IPS-15b (cell line): ENCODE measurements at regions not wholly inside any gene's neighbourhood (a gene's known extent, or its start where the extent isn't known, plus 50 kb on each side); places are given as distances from the start of the nearest gene placed in this dataset.

ENCODE experiments used
- H3K27me3 ChIP-seq: one replicate; pipeline ENCODE4 v1.6.1; 2013; ENCODE audit warnings: low read length; ENCODE audit not compliant: control insufficient read depth, insufficient read depth
- H3K36me3 ChIP-seq: one replicate; pipeline ENCODE4 v1.6.1; 2013; ENCODE audit warnings: low read length; ENCODE audit not compliant: control insufficient read depth, insufficient read depth
- H3K4me1 ChIP-seq: one replicate; pipeline ENCODE4 v1.6.1; 2013; ENCODE audit warnings: mild to moderate bottlenecking, low read length; ENCODE audit not compliant: control insufficient read depth, insufficient read depth
- H3K4me3 ChIP-seq: one replicate; pipeline ENCODE4 v1.5.1; 2013; ENCODE audit warnings: low read depth, low read length
- H3K9ac ChIP-seq: one replicate; pipeline ENCODE4 v1.6.1; 2013; ENCODE audit warnings: low read depth, mild to moderate bottlenecking, low read length
- H3K9me3 ChIP-seq: one replicate; pipeline ENCODE4 v1.6.1; 2013; ENCODE audit warnings: mild to moderate bottlenecking, low read length; ENCODE audit not compliant: control insufficient read depth, insufficient read depth

- Histone ChIP-seq H3K9ac (no peak overlapping the region), H3K9me3 (no peaks in the 10 kb centered on the region), H3K36me3 (no peaks in the 10 kb centered on the region), H3K27me3 (no peaks in the 10 kb centered on the region), H3K4me1 (no peaks in the 10 kb centered on the region), H3K4me3 (no peak overlapping the region)
These were observed 1033.2 kb downstream of the TBC1D22A start for GRCh38 chr22:47795477-47796127.

GRCh38 chr22:47794851-47795250 lies 1032.4 kb downstream of the TBC1D22A start:
- Histone ChIP-seq H3K36me3 (no peaks in the 10 kb centered on the region), H3K4me1 (no peaks in the 10 kb centered on the region), H3K9me3 (no peaks in the 10 kb centered on the region), H3K4me3 (no peak overlapping the region), H3K27me3 (no peaks in the 10 kb centered on the region), H3K9ac (no peak overlapping the region)

- no peaks in the 10 kb centered on the region for H3K9me3 ChIP-seq
- no peaks in the 10 kb centered on the region for H3K27me3 ChIP-seq
- H3K9ac ChIP-seq = no peak overlapping the region
- no peaks in the 10 kb centered on the region for H3K4me1 ChIP-seq
- no peaks in the 10 kb centered on the region for H3K36me3 ChIP-seq
- H3K4me3 ChIP-seq = no peak overlapping the region
These were observed 1031.1 kb downstream of the TBC1D22A start for GRCh38 chr22:47793304-47794101.

GRCh38 chr22:47789171-47789570 lies 1026.7 kb downstream of the TBC1D22A start:
- no peak overlapping the region for H3K9ac ChIP-seq
- no peaks in the 10 kb centered on the region for H3K9me3 ChIP-seq
- H3K36me3 ChIP-seq = no peaks in the 10 kb centered on the region
- no peak overlapping the region for H3K4me3 ChIP-seq
- H3K27me3 ChIP-seq = no peaks in the 10 kb centered on the region
- H3K4me1 ChIP-seq = no peaks in the 10 kb centered on the region

- no peak overlapping the region for H3K4me3 ChIP-seq
- no peaks in the 10 kb centered on the region for H3K4me1 ChIP-seq
- H3K27me3 ChIP-seq = no peaks in the 10 kb centered on the region
- no peaks in the 10 kb centered on the region for H3K9me3 ChIP-seq
- no peaks in the 10 kb centered on the region for H3K36me3 ChIP-seq
- H3K9ac ChIP-seq = no peak overlapping the region
These were observed 1026.0 kb downstream of the TBC1D22A start for GRCh38 chr22:47788461-47788860.

- Histone ChIP-seq H3K4me3 (no peak overlapping the region), H3K36me3 (no peaks in the 10 kb centered on the region), H3K27me3 (no peaks in the 10 kb centered on the region), H3K4me1 (no peaks in the 10 kb centered on the region), H3K9ac (no peak overlapping the region), H3K9me3 (no peaks in the 10 kb centered on the region)
These were observed 1025.2 kb downstream of the TBC1D22A start for GRCh38 chr22:47787501-47788227.

- H3K4me1 ChIP-seq = no peaks in the 10 kb centered on the region
- no peaks in the 10 kb centered on the region for H3K36me3 ChIP-seq
- no peaks in the 10 kb centered on the region for H3K9me3 ChIP-seq
- no peaks in the 10 kb centered on the region for H3K27me3 ChIP-seq
- H3K9ac ChIP-seq = no peak overlapping the region
- H3K4me3 ChIP-seq = no peak overlapping the region
These were observed 1024.3 kb downstream of the TBC1D22A start for GRCh38 chr22:47786650-47787290.

- Histone ChIP-seq H3K27me3 (no peaks in the 10 kb centered on the region), H3K36me3 (no peaks in the 10 kb centered on the region), H3K9me3 (no peaks in the 10 kb centered on the region), H3K9ac (no peak overlapping the region), H3K4me3 (no peak overlapping the region), H3K4me1 (no peaks in the 10 kb centered on the region)
These were observed 1022.5 kb downstream of the TBC1D22A start for GRCh38 chr22:47784991-47785390.

- H3K36me3 ChIP-seq = no peaks in the 10 kb centered on the region
- no peaks in the 10 kb centered on the region for H3K4me1 ChIP-seq
- no peak overlapping the region for H3K4me3 ChIP-seq
- no peaks in the 10 kb centered on the region for H3K9me3 ChIP-seq
- no peaks in the 10 kb centered on the region for H3K27me3 ChIP-seq
- H3K9ac ChIP-seq = no peak overlapping the region
These were observed 1022.0 kb downstream of the TBC1D22A start for GRCh38 chr22:47784367-47784983.

- no peak overlapping the region for H3K4me3 ChIP-seq
- no peaks in the 10 kb centered on the region for H3K9me3 ChIP-seq
- H3K27me3 ChIP-seq = no peaks in the 10 kb centered on the region
- no peaks in the 10 kb centered on the region for H3K4me1 ChIP-seq
- H3K9ac ChIP-seq = no peak overlapping the region
- H3K36me3 ChIP-seq = no peaks in the 10 kb centered on the region
These were observed 1021.2 kb downstream of the TBC1D22A start for GRCh38 chr22:47783433-47784366.
